ENCODE measurements at regions not wholly inside any gene's neighbourhood (a gene's known extent, or its start where the extent isn't known, plus 50 kb on each side); places are given as distances from the start of the nearest gene placed in this dataset.
"Not testable (repeated sequence)": the region's sequence is repeated elsewhere in the genome, so short reads cannot be mapped to it uniquely, and the experiment has no call there.

- DNase-seq (ENCODE audit: low spot score): no peak
Measured at GRCh38 chr13:74574964-74575728, 440.9 kb upstream of the KLF12 start.

- no peak for DNase-seq (ENCODE audit: low spot score)
Measured at GRCh38 chr13:74573654-74574053, 439.4 kb upstream of the KLF12 start.

- DNase-seq (ENCODE audit: low spot score): no peak
Measured at GRCh38 chr13:74571811-74572210, 437.6 kb upstream of the KLF12 start.

DNA sequence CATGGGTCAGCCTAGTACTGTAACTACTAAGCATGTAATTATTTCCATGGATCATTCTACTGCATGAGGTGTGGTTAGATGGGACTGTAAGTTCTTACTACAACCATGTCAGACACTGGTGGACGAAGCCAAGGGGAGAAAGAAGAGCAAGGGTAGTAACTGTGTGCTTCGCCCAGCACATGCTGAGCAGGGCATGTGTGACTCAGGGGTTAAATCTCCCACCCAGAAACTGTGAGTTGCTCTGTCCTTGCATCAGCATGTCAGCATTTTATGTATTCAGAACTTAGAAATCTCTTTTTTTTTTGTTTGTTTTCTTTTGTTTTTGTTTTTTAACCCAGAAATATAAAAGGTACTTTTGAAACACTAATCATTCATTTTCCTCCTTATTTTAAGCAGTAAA is 436.6 kb upstream of the KLF12 start:
- DNase-seq (ENCODE audit: low spot score): no peak

DNA sequence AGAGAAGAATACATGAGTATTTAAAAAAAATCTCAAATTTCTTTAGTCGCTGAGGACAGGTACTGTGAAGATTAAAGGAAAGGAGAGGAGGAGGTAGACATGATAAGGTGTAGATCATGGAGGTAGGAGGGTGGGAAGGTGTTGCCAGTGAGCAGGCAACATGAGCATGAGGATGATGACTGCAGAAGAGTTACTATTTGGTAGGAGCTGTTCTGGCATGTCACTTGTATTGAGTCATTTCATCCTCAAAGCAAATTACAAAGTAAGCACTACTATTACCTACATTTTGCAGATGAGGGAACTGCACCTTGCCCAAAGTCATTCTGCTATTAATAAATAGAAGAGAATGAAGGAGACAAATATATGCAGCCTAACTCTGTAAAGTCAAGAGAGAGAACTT is 435.8 kb upstream of the KLF12 start:
- DNase-seq (ENCODE audit: low spot score): no peak

DNA sequence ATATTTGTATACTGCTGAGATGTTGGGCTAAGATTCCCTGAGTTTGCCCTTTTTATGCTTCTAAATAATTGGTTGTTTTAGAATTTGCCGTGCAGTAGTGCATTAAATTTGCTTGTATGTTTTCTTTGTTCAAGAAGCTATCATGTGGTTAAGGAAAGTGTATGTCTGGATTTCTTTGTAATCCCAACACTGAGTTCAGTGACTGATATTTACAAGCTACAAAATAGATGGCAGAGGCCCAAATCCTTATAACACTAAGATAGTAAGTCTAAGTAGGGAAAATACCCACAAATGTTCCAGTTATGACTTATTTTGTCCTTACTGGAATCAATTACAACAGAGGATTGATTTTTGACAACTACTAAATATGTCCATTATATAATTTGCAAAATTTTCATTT is 435.0 kb upstream of the KLF12 start:
- DNase-seq (ENCODE audit: low spot score): no peak

DNA sequence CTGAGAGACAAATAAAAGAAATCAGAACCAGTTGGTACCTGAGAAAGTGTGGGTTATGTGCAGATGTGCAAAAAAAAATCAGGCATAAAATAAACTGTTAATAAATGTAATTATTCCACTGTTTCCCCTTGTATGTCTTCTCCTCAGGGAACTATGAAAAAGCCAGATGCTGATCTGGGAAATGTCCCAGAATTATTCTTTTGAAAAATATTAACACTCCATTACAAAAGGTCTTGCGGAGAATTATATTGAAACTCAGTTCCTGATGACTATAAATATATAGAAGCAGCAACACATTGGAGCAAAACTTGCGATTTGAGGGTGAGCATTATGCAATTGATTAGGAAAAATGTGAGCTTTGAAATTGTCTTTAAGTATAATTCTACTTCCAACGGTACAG is 433.3 kb upstream of the KLF12 start:
- DNase-seq (ENCODE audit: low spot score): no peak

DNA sequence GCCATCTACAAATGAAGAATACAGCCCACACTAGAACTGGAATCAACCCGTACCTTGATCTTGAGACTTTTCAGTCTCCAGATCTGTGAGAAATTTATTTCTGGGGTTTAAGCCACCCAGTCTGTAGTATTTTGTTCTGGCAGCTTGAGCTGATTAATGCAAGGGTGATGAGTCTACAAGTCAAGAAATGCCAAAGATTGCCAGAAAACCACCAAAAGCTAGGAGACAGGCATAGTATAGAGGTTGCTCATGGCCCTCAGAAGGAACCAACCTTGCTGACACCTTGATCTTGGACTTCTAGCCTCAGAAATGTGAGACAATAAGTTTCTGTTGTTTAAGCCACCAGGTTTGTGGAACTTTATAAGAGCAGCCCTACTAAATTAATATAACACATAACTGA is 428.2 kb upstream of the KLF12 start:
- DNase-seq (ENCODE audit: low spot score): no peak

GRCh38 chr13:74561155-74561554 is 427.0 kb upstream of the KLF12 start:
- DNase-seq (ENCODE audit: low spot score): no peak

- DNase-seq (ENCODE audit: low spot score): no peak
Measured at GRCh38 chr13:74560325-74560724, 426.1 kb upstream of the KLF12 start.

DNA sequence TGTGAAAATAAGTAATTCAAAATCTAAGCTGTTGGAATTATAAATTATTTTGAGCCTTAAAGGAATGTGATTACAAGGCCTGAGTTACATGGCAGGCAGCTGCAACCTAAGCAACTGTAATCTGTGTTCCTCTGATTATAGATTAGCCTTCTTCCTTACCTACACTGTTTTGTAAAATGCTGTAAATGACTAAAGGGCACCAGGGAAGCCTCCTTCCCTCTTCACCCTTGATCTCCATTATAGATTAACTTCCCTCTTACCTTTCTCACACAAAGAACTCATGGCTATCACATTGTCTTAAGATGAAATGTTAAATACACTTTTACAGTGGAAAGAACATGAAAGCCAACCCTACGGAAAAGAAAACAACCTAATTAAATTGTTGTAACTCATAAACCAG is 423.7 kb upstream of the KLF12 start:
- DNase-seq (ENCODE audit: low spot score): no peak

- no peak for DNase-seq (ENCODE audit: low spot score)
Measured at GRCh38 chr13:74555651-74556420, 421.6 kb upstream of the KLF12 start.

- no peak for DNase-seq (ENCODE audit: low spot score)
Measured at GRCh38 chr13:74555276-74555625, 421.0 kb upstream of the KLF12 start.

GRCh38 chr13:74554569-74555275 is 420.5 kb upstream of the KLF12 start:
- DNase-seq (ENCODE audit: low spot score): no peak

DNA sequence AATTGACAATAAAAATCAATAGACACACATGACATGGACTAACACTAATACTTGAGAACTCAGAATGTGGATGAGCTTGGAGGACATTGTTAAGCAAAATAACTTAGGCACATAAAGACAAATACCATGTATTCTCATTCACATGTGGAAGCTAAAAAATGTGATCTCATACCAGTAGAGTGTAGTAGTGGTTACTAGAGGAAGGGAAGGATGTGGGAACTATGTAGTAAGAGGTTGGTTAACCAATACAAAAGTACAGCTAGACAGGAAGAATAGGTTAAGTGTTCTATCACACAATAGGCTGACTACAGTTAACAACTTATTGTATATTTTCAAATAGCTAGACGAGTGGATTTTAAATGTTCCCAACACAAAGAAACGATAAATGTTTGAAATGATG is 415.8 kb upstream of the KLF12 start:
- DNase-seq (ENCODE audit: low spot score): peak; percentile 12

DNA sequence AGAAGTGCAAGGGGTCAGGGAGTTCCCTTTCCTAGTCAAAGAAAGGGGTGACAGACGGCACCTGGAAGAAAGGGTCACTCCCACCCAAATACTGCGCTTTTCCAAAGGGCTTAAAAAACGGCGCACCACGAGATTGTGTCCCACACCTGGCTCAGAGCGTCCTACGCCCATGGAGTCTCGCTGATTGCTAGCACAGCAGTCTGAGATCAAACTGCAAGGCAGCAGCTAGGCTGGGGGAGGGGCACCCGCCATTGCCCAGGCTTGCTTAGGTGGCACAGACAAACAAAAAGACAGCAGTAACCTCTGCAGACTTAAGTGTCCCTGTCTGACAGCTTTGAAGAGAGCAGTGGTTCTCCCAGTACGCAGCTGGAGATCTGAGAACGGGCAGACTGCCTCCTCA is 402.4 kb upstream of the KLF12 start:
- DNase-seq (ENCODE audit: low spot score): not testable (repeated sequence)

- DNase-seq (ENCODE audit: low spot score): no peak
Measured at GRCh38 chr13:74533226-74533625, 399.0 kb upstream of the KLF12 start.

GRCh38 chr13:74530011-74530410 is 395.8 kb upstream of the KLF12 start:
- DNase-seq (ENCODE audit: low spot score): no peak

- no peak for DNase-seq (ENCODE audit: low spot score)
Measured at GRCh38 chr13:74528734-74529513, 394.7 kb upstream of the KLF12 start.

GRCh38 chr13:74523057-74523456 is 388.9 kb upstream of the KLF12 start:
- DNase-seq (ENCODE audit: low spot score): no peak

GRCh38 chr13:74511523-74511922 is 377.3 kb upstream of the KLF12 start:
- no peak for DNase-seq (ENCODE audit: low spot score)

- DNase-seq (ENCODE audit: low spot score): no peak
Measured at GRCh38 chr13:74487091-74487722, 353.0 kb upstream of the KLF12 start.
